ENCODE measurements at regions not wholly inside any gene's neighbourhood (a gene's known extent, or its start where the extent isn't known, plus 50 kb on each side); places are given as distances from the start of the nearest gene placed in this dataset.
"Not testable (repeated sequence)": the region's sequence is repeated elsewhere in the genome, so short reads cannot be mapped to it uniquely, and the experiment has no call there.

DNA sequence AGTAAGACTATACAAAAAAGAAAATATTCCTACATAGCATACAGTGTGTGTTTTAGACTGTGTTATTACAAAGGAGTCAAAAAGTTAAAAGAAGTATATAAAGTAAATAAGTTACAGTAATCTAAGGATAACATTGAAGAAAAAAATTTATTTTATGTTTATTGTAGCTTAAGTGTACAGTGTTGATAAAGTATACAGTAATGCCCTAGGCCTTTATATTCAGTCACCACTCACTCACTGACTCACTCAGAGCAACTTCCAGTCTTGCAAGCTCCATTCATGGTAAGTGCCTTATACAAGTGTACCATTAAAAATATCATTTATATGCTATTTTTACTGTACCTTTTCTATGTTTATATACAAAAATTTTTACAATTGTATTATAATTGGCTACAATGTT lies 220.1 kb downstream of the BCHE start:
- no peak overlapping the region for H3K4me3 ChIP-seq (ENCODE audit: low read depth, low read length)
- in situ Hi-C loops (cut with HindIII; ENCODE audit: low sequenced_read_pairs): no loop called here
- no peak for DNase-seq (ENCODE audit: low read depth)
- TF ChIP-seq, protein P1, sequence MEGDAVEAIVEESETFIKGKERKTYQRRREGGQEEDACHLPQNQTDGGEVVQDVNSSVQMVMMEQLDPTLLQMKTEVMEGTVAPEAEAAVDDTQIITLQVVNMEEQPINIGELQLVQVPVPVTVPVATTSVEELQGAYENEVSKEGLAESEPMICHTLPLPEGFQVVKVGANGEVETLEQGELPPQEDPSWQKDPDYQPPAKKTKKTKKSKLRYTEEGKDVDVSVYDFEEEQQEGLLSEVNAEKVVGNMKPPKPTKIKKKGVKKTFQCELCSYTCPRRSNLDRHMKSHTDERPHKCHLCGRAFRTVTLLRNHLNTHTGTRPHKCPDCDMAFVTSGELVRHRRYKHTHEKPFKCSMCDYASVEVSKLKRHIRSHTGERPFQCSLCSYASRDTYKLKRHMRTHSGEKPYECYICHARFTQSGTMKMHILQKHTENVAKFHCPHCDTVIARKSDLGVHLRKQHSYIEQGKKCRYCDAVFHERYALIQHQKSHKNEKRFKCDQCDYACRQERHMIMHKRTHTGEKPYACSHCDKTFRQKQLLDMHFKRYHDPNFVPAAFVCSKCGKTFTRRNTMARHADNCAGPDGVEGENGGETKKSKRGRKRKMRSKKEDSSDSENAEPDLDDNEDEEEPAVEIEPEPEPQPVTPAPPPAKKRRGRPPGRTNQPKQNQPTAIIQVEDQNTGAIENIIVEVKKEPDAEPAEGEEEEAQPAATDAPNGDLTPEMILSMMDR (IDR thresholded peaks at IDR 0.05; ENCODE audit: low read depth, low read length, missing control alignments): no peak

DNA sequence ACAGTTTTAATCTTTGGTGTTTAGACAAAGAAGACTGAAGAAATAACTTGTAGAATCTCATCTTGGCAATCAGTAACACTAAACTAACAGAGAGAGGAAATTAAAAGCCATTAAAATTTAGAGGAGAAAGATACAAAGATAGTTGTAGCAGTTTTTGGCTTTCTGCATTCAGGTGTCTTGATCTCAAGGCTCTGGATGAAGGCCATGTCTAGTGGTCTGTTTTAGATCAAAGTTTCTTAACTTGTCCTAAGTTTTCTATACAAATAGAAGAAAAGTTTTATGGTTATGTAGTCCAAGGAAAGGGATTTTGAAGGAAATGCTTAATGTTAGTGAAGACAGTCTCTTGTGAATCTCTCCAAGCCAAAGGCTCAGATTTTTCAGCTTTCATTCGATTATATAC lies 222.9 kb downstream of the BCHE start:
- DNase-seq (ENCODE audit: low read depth): no peak
- H3K4me3 ChIP-seq (ENCODE audit: low read depth, low read length): no peak overlapping the region
- in situ Hi-C loops (cut with HindIII; ENCODE audit: low sequenced_read_pairs): no loop called here
- TF ChIP-seq, protein P1 (IDR thresholded peaks at IDR 0.05; ENCODE audit: low read depth, low read length, missing control alignments): no peak

DNA sequence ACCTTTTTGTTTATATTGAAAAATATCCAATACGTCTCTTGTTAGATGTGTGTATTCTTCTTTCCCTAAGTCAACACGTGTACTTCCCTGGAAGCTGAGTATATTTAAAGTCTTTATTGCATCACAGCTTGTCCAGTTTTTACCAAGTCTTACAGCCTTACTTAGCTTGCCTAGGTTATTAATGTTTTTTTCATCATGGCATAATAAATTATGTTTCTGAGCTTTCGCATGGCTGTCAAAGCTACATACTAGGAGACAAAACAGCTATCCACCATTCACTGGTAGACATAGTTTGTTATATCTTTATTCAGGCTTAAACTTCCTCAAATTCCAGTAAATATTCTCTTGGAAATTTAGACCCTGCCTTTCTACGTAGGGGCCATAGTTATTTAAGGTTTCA lies 224.2 kb downstream of the BCHE start:
- no peak overlapping the region for H3K4me3 ChIP-seq (ENCODE audit: low read depth, low read length)
- TF ChIP-seq, protein P1 (IDR thresholded peaks at IDR 0.05; ENCODE audit: low read depth, low read length, missing control alignments): no peak
- in situ Hi-C loops (cut with HindIII; ENCODE audit: low sequenced_read_pairs): no loop called here
- no peak for DNase-seq (ENCODE audit: low read depth)

DNA sequence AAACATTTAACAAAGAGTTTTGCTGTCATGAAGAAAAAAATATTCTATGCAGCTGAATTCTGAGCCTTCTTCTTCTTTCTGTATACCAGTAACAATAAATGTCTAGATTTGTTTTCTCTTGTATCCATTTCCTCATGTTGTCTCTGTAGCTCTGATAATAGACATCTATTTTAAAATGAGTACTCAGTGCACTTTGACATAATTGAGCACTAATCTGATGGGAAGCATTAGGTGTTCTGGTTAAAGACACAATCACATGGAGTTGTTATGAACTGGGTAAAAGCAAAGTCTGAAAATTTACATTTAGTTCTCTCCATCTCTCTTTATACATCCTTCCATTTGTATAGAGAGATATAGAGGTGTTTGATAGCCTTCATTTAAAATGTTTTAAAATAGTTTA lies 230.0 kb downstream of the BCHE start:
- TF ChIP-seq, protein P1 (IDR thresholded peaks at IDR 0.05; ENCODE audit: low read depth, low read length, missing control alignments): no peak
- no peak overlapping the region for H3K4me3 ChIP-seq (ENCODE audit: low read depth, low read length)
- no peak for DNase-seq (ENCODE audit: low read depth)
- in situ Hi-C loops (cut with HindIII; ENCODE audit: low sequenced_read_pairs): no loop called here

DNA sequence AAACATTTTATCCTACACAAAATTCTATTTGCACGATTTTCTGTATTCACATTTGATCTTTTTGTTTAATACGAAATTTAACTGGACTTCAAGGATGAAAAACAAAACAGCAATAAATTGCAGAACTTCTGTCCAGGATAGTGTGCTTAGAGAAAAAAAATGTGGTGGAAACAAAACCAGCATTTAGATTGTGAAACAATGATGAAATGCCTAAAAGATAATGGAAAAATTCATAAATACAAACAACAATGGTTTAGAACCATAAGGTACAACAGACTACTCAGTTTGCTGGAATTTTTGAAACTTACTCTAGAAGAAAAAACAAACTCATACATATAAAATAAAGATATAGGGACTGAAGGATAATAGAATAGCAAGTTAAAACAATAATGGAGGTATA lies 234.0 kb downstream of the BCHE start:
- TF ChIP-seq, protein P1 (IDR thresholded peaks at IDR 0.05; ENCODE audit: low read depth, low read length, missing control alignments): no peak
- in situ Hi-C loops (cut with HindIII; ENCODE audit: low sequenced_read_pairs): no loop called here
- no peak overlapping the region for H3K4me3 ChIP-seq (ENCODE audit: low read depth, low read length)
- no peak for DNase-seq (ENCODE audit: low read depth)

DNA sequence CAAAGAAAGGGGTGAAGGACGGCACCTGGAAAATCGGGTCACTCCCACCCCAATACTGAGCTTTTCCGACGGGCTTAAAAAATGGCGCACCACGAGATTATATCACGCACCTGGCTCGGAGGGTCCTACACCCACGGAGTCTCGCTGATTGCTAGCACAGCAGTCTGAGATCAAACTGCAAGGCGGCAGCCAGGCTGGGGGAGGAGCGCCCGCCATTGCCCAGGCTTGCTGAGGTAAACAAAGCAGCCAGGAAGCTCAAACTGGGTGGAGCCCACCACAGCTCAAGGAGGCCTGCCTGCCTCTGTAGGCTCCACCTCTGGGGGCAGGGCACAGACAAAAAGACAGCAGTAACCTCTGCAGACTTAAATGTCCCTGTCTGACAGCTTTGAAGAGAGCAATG lies 264.7 kb downstream of the BCHE start:
- in situ Hi-C loops (cut with HindIII; ENCODE audit: low sequenced_read_pairs); DNase-seq (ENCODE audit: low read depth); H3K4me3 ChIP-seq (ENCODE audit: low read depth, low read length): not testable (repeated sequence)

DNA sequence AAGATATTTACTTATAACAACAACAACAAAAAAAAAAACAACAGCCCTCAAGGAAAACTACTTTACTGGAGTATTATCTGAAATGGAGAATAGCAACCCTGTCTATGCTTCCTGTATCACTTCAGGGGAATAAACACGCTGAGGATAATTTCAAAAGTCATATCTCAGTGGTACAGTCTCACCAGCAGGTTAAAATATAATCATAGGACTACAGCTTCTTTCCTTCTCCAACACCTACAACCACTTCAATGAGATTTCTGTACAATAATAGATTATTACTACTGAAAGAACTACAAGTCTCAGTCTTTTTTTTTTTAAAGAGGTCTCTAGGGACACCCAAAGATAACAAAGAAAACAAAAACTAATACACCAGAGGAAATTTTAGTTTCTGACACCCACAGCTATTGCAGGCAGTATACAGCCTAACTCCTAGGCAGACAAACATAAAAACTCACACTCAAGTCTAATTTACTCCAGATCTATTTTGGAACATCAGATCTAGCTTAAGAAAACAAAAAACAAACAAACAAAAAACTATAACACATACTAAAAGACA lies 268.2 kb downstream of the BCHE start:
- DNase-seq (ENCODE audit: low read depth): no peak
- H3K4me3 ChIP-seq (ENCODE audit: low read depth, low read length): no peak overlapping the region
- TF ChIP-seq, protein P1 (IDR thresholded peaks at IDR 0.05; ENCODE audit: low read depth, low read length, missing control alignments): no peak
- in situ Hi-C loops (cut with HindIII; ENCODE audit: low sequenced_read_pairs): no loop called here
